WERI-Rb-1 (cell line): ENCODE measurements at regions not wholly inside any gene's neighbourhood (a gene's known extent, or its start where the extent isn't known, plus 50 kb on each side); places are given as distances from the start of the nearest gene placed in this dataset.

Source experiments
- DNase-seq: peaks from one replicate; pipeline ENCODE4 v3.0.0-alpha.2; 2020
- H3K27ac ChIP-seq: fragments of 250-450 bp; sonication (Bioruptor Pico); 2 replicates; pipeline ENCODE4 v1.5.1; 2020; ENCODE audit warnings: mild to moderate bottlenecking, moderate library complexity
- H3K27me3 ChIP-seq: fragments of 250-450 bp; sonication (Bioruptor Pico); 2 replicates; pipeline ENCODE4 v1.5.1; 2021; ENCODE audit warnings: mild to moderate bottlenecking, low read depth, moderate library complexity; ENCODE audit not compliant: insufficient read depth, severe bottlenecking
- H3K36me3 ChIP-seq: fragments of 250-450 bp; sonication (Bioruptor Pico); 2 replicates; pipeline ENCODE4 v1.5.1; 2020; ENCODE audit warnings: mild to moderate bottlenecking, moderate library complexity
- H3K4me3 ChIP-seq: 2 replicates; pipeline ENCODE4 v1.5.1; 2011; ENCODE audit warnings: low read depth, mild to moderate bottlenecking, control low read depth, low read length
- H3K9me3 ChIP-seq: fragments of 250-450 bp; sonication (Bioruptor Pico); 2 replicates; pipeline ENCODE4 v1.5.1; 2021; ENCODE audit warnings: mild to moderate bottlenecking, moderate library complexity; ENCODE audit not compliant: severe bottlenecking
- CTCF ChIP-seq: IDR thresholded peaks from 2 replicates; pipeline ENCODE4 v1.5.1; 2011; ENCODE audit warnings: low read depth, mild to moderate bottlenecking, control low read depth, inconsistent platforms, low read length

GRCh38 chr21:35748678-35749314, 311.5 kb downstream of the SETD4 start:
- H3K27me3 ChIP-seq = peaks cover 82% of the 10 kb centered on the region
- DNase-seq = no peak
- H3K27ac ChIP-seq = no peak overlapping the region
- H3K9me3 ChIP-seq = peaks cover 3% of the 10 kb centered on the region
- no peak for TF ChIP-seq CTCF
- no peaks in the 10 kb centered on the region for H3K36me3 ChIP-seq
- no peak overlapping the region for H3K4me3 ChIP-seq

- no peak for DNase-seq
Observed at GRCh38 chr21:35743571-35743970, 316.8 kb downstream of the SETD4 start.

GRCh38 chr21:35738347-35738961, 321.9 kb downstream of the SETD4 start:
- Histone ChIP-seq H3K36me3 (no peaks in the 10 kb centered on the region), H3K27me3 (peaks cover 98% of the 10 kb centered on the region), H3K9me3 (peaks cover 10% of the 10 kb centered on the region), H3K27ac (no peak overlapping the region), H3K4me3 (no peak overlapping the region)
- no peak for DNase-seq
- TF ChIP-seq CTCF = no peak

More at GRCh38 chr21:35743571-35743970, 316.8 kb downstream of the SETD4 start:
- Histone ChIP-seq H3K27ac (no peak overlapping the region), H3K4me3 (no peak overlapping the region), H3K9me3 (no peaks in the 10 kb centered on the region), H3K36me3 (no peaks in the 10 kb centered on the region), H3K27me3 (peaks cover 98% of the 10 kb centered on the region)
- no peak for TF ChIP-seq CTCF

GRCh38 chr21:35737899-35738346, 322.4 kb downstream of the SETD4 start:
- no peak for DNase-seq
- no peak for TF ChIP-seq CTCF

GRCh38 chr21:35737449-35737848, 322.9 kb downstream of the SETD4 start:
- no peak for DNase-seq
- peaks cover 100% of the 10 kb centered on the region for H3K27me3 ChIP-seq
- no peak for TF ChIP-seq CTCF

More at GRCh38 chr21:35737899-35738346, 322.4 kb downstream of the SETD4 start:
- H3K9me3 ChIP-seq = peaks cover 10% of the 10 kb centered on the region
- peaks cover 99% of the 10 kb centered on the region for H3K27me3 ChIP-seq
- H3K36me3 ChIP-seq = no peaks in the 10 kb centered on the region
- no peak overlapping the region for H3K4me3 ChIP-seq
- H3K27ac ChIP-seq = no peak overlapping the region

More at GRCh38 chr21:35737449-35737848, 322.9 kb downstream of the SETD4 start:
- H3K27ac ChIP-seq = no peak overlapping the region
- H3K36me3 ChIP-seq = no peaks in the 10 kb centered on the region
- peaks cover 10% of the 10 kb centered on the region for H3K9me3 ChIP-seq
- H3K4me3 ChIP-seq = no peak overlapping the region
